Ovary (tissue), 3 donors: ENCODE measurements at regions not wholly inside any gene's neighbourhood (a gene's known extent, or its start where the extent isn't known, plus 50 kb on each side); places are given as distances from the start of the nearest gene placed in this dataset.

Experiments
- POLR2A ChIP-seq: fragments of 450-650 bp; IDR thresholded peaks from one replicate; pipeline ENCODE4 v1.6.1; 2017; ENCODE audit warnings: antibody characterized with exemption, mild to moderate bottlenecking, moderate library complexity
- TF ChIP-seq, protein P1 (sequence below), 3 donors: fragments of 450-650 bp in 2 of 3; fragments of 200-600 bp in 1 of 3; IDR thresholded peaks; one replicate each; pipeline versions ENCODE4 v1.5.1 to v1.8.0; 2016 to 2022; ENCODE audit warnings: antibody characterized with exemption in 3 of 3, mild to moderate bottlenecking in 1 of 3
- donor health status: DM: no; HTN: no; CAD: no.

DNA sequence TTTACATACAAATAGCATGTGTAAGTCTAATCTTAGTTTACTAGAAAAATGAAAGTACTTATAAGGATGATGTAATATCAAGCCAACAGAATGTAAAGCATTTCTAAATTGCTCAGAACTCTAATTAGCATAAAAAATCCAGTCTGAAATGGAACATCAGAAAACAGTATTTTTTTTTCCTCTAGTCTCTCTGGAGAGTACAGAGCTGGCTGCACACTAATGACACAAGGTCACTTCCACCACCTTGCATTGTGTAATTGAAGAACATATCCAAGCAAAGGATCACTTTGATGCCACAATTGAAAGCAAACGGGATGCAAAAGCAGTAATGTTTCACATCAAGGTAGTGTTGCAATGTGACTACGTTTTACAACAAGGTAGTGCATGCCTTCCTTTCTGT is 548.0 kb upstream of the LUZP2 start:
- no peak for TF ChIP-seq POLR2A
- TF ChIP-seq, protein P1, sequence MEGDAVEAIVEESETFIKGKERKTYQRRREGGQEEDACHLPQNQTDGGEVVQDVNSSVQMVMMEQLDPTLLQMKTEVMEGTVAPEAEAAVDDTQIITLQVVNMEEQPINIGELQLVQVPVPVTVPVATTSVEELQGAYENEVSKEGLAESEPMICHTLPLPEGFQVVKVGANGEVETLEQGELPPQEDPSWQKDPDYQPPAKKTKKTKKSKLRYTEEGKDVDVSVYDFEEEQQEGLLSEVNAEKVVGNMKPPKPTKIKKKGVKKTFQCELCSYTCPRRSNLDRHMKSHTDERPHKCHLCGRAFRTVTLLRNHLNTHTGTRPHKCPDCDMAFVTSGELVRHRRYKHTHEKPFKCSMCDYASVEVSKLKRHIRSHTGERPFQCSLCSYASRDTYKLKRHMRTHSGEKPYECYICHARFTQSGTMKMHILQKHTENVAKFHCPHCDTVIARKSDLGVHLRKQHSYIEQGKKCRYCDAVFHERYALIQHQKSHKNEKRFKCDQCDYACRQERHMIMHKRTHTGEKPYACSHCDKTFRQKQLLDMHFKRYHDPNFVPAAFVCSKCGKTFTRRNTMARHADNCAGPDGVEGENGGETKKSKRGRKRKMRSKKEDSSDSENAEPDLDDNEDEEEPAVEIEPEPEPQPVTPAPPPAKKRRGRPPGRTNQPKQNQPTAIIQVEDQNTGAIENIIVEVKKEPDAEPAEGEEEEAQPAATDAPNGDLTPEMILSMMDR (IDR thresholded peaks at IDR 0.05) = no peak
